Chondrocyte (in vitro differentiated cells): ENCODE measurements at regions not wholly inside any gene's neighbourhood (a gene's known extent, or its start where the extent isn't known, plus 50 kb on each side); places are given as distances from the start of the nearest gene placed in this dataset.

ENCODE experiments used
- DNase-seq: peaks from one replicate; pipeline ENCODE4 v3.0.0; 2021; ENCODE audit warnings: mixed read lengths, low spot score
- H3K27ac Mint-ChIP-seq: one replicate; pipeline ENCODE4 v1.8.0; 2021; ENCODE audit warnings: mild to moderate bottlenecking, moderate library complexity, mixed read lengths; ENCODE audit not compliant: unreplicated experiment
- H3K27me3 Mint-ChIP-seq: 2 replicates; pipeline ENCODE4 v1.8.0; 2021; ENCODE audit warnings: low read depth, mixed read lengths
- H3K36me3 Mint-ChIP-seq: 2 replicates; pipeline ENCODE4 v1.8.0; 2021; ENCODE audit warnings: low read depth, mixed read lengths
- H3K4me1 Mint-ChIP-seq: 2 replicates; pipeline ENCODE4 v1.8.0; 2021; ENCODE audit warnings: low read depth, mild to moderate bottlenecking, mixed read lengths
- H3K4me3 Mint-ChIP-seq: one replicate; pipeline ENCODE4 v1.8.0; 2021; ENCODE audit warnings: mild to moderate bottlenecking, moderate library complexity, mixed read lengths; ENCODE audit not compliant: unreplicated experiment
- H3K9me3 Mint-ChIP-seq: 2 replicates; pipeline ENCODE4 v1.8.0; 2021; ENCODE audit warnings: low read depth, mixed read lengths
- TF ChIP-seq, protein P1 (sequence below): fragments of 200-600 bp; sonication (generic); IDR thresholded peaks from 2 replicates; pipeline ENCODE4 v1.5.0; 2021; ENCODE audit warnings: antibody characterized with exemption, mild to moderate bottlenecking, moderate library complexity

DNA sequence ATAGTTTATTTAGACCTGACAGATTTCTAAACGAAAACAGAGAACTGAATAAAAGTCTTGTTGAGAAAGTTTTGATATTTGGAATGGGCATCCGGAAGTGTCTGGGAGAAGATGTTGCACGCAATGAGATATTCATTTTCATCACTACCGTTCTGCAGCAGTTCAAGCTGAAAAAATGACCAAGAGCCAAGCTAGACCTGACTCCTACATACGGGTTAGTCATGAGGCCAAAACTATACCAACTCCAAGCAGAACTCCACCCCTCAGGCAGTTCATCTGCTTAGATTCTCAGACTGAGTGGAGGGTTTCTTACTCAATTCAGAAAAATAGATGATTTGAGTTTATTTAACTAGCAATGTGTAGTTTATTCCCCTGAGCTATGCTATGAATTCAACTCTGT is 95.4 kb upstream of the ANXA1 start:
- Mint-ChIP-seq H3K4me1 (peaks cover 27% of the 10 kb centered on the region), H3K27ac (no peak overlapping the region), H3K27me3 (no peaks in the 10 kb centered on the region), H3K9me3 (no peaks in the 10 kb centered on the region), H3K4me3 (no peak overlapping the region), H3K36me3 (no peaks in the 10 kb centered on the region)
- TF ChIP-seq, protein P1, sequence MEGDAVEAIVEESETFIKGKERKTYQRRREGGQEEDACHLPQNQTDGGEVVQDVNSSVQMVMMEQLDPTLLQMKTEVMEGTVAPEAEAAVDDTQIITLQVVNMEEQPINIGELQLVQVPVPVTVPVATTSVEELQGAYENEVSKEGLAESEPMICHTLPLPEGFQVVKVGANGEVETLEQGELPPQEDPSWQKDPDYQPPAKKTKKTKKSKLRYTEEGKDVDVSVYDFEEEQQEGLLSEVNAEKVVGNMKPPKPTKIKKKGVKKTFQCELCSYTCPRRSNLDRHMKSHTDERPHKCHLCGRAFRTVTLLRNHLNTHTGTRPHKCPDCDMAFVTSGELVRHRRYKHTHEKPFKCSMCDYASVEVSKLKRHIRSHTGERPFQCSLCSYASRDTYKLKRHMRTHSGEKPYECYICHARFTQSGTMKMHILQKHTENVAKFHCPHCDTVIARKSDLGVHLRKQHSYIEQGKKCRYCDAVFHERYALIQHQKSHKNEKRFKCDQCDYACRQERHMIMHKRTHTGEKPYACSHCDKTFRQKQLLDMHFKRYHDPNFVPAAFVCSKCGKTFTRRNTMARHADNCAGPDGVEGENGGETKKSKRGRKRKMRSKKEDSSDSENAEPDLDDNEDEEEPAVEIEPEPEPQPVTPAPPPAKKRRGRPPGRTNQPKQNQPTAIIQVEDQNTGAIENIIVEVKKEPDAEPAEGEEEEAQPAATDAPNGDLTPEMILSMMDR = no peak
- no peak for DNase-seq

DNA sequence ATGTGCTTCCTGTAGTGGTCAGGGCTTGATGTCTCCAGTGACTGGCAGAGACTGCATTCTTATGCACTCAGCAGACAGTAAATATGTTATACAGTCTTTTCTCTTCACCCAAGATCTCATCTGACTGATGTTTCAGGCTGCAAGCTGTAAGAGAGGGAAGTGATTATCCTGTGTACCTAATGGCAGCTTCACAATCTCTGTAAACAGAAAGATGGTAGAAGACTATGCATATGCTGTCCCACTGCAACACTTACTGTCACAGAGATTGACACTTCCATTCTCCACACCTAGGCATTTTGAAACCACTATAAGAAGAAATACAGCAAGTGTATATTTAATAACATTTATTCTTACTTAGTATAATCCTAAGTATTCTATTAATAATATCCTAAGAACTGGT is 97.6 kb upstream of the ANXA1 start:
- Mint-ChIP-seq H3K9me3 (no peaks in the 10 kb centered on the region), H3K27ac (no peak overlapping the region), H3K36me3 (no peaks in the 10 kb centered on the region), H3K27me3 (no peaks in the 10 kb centered on the region), H3K4me1 (peaks cover 18% of the 10 kb centered on the region), H3K4me3 (no peak overlapping the region)
- TF ChIP-seq, protein P1 = no peak
- DNase-seq = no peak

DNA sequence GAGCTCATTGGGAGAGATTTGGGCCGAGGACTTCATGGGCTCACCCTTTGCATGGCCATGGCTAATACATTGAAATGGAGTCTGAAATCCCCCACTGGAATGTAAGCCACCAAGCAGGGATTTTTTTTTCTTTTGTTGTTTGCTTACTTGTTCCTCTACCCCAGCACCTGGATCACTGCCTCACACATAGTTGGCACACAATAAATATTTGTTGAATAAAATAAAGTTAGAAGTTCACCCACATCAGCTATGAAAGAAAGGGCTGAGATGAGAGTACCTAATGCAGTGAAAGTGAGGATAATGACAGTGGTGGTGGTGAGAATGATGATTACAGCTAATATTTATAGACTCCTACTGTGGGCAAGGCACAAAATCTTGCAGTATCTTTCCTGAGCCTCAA is 98.1 kb upstream of the ANXA1 start:
- TF ChIP-seq, protein P1 = no peak
- H3K27me3 Mint-ChIP-seq = no peaks in the 10 kb centered on the region
- DNase-seq = no peak
- no peak overlapping the region for H3K4me3 Mint-ChIP-seq
- no peaks in the 10 kb centered on the region for H3K36me3 Mint-ChIP-seq
- peaks cover 18% of the 10 kb centered on the region for H3K4me1 Mint-ChIP-seq
- H3K27ac Mint-ChIP-seq = no peak overlapping the region
- H3K9me3 Mint-ChIP-seq = no peaks in the 10 kb centered on the region

DNA sequence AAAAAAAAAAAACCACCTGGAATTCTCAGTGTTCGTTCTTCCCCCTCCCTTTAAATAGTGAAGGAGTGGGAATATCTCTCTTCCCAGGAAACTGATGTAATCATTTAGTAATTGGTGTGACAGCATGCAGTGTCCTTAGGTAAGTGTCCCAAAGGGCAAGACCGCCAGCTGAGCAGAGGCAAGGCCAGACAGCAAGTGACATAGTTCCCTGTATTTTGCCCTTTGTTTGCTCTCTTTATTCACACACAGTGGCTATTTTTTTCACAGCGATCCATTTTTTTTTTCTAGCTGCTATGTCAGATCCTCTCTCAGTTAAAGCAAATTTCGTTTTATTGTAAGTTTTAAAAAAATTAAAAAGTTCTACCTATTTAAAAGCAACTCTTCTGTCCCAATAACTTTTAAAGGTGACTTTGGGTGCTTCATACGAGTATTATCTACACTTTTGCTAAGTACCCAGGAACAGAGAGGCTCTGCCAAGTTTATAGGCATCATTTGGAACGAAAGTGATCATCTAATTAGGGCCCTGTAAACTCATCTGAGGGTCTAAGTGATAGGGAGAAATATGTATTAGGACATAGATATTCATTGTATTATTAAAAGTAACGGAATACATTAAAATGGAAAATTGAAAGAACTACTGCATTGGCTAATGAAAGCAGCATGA is 98.2 kb upstream of the ALDH1A1 start:
- H3K4me3 Mint-ChIP-seq = no peak overlapping the region
- H3K27ac Mint-ChIP-seq = no peak overlapping the region

DNA sequence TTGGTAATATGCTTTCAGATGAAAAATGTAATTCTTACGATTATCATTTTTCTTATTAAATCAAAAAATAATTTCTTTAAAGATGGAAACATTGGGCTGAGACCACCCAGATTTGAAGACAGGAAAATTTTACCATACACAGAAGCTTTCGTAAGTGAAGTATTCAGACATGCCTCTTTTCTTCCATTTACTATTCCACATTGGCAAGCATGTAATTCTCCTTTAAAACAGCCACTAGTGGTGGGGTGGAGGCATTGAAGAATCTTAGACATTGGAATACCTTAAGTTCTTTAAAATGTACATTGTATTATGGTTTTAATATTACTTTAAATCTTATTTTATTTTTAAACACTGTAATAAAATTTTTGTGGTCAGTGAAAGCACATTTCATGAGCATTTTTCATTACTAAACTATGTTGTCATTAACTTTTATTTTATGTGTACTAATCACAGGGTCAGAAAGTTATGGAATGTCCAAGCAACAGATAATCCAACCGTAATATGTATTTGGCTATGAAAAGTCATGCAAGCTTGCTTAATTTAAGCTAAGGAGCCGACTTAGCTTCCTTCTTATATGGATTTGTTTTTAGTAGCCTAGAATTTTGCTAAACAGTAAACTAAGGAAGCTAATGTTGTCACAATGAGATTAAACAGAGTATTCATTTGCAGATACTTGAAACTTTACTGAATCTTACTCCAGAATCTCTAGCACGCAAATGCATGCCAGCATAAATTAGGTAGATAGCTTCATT is 97.4 kb upstream of the ALDH1A1 start:
- Mint-ChIP-seq H3K27me3 (peaks cover 7% of the 10 kb centered on the region), H3K36me3 (no peaks in the 10 kb centered on the region), H3K9me3 (no peaks in the 10 kb centered on the region), H3K27ac (peak overlapping the region; percentile 27), H3K4me1 (peaks cover 10% of the 10 kb centered on the region), H3K4me3 (no peak overlapping the region)
- TF ChIP-seq, protein P1 = peak; percentile 64
- no peak for DNase-seq

More for the DNA sequence above, 98.2 kb upstream of the ALDH1A1 start:
- Mint-ChIP-seq H3K27me3 (no peaks in the 10 kb centered on the region), H3K9me3 (no peaks in the 10 kb centered on the region), H3K4me1 (peaks cover 10% of the 10 kb centered on the region), H3K36me3 (no peaks in the 10 kb centered on the region)
- no peak for DNase-seq
- TF ChIP-seq, protein P1 = no peak
